Right lobe of liver (tissue), 4 donors: ENCODE measurements at regions not wholly inside any gene's neighbourhood (a gene's known extent, or its start where the extent isn't known, plus 50 kb on each side); places are given as distances from the start of the nearest gene placed in this dataset.
"Not testable (repeated sequence)": the region's sequence is repeated elsewhere in the genome, so short reads cannot be mapped to it uniquely, and the experiment has no call there.

Experiments used
- POLR2A ChIP-seq: fragments of 450-650 bp; IDR thresholded peaks from one replicate; pipeline ENCODE4 v1.6.1; 2017; ENCODE audit warnings: antibody characterized with exemption, mild to moderate bottlenecking
- TF ChIP-seq, protein P1 (sequence below), 4 donors: fragments of 200-600 bp in 3 of 4; fragments of 450-650 bp in 1 of 4; IDR thresholded peaks; one replicate each; pipeline versions ENCODE4 v1.5.1 to v1.8.0; 2016 to 2022; ENCODE audit warnings: antibody characterized with exemption in 4 of 4, mild to moderate bottlenecking in 2 of 4
- donor health status: DM: no; HTN: no; CAD: no.
- donor health status: DM: no; HTN: no; CAD: no.
- donor health status: DM: no; HTN: yes; CAD: no.

DNA sequence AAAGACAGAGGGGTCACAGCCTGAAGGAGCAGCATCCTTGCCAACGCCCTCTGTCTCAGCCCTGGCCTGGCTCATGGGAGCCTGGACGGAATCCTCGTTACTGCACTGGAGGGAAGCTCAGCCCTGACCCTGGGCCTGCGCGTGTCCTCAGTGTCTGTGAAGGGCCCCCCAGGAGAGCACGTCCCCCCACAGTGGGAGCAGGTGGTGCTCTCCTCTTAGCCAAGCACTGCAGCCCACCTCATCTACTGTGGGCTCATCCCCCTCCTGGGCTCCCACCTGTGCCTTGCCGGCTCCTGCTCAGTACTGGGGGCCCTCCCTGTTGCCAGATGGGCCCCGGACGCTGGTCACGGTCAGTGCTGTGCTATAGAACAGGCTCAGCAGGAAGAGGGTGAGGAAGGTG is 177.7 kb downstream of the TMEM121 start:
- not testable (repeated sequence) for TF ChIP-seq POLR2A
- TF ChIP-seq, protein P1, sequence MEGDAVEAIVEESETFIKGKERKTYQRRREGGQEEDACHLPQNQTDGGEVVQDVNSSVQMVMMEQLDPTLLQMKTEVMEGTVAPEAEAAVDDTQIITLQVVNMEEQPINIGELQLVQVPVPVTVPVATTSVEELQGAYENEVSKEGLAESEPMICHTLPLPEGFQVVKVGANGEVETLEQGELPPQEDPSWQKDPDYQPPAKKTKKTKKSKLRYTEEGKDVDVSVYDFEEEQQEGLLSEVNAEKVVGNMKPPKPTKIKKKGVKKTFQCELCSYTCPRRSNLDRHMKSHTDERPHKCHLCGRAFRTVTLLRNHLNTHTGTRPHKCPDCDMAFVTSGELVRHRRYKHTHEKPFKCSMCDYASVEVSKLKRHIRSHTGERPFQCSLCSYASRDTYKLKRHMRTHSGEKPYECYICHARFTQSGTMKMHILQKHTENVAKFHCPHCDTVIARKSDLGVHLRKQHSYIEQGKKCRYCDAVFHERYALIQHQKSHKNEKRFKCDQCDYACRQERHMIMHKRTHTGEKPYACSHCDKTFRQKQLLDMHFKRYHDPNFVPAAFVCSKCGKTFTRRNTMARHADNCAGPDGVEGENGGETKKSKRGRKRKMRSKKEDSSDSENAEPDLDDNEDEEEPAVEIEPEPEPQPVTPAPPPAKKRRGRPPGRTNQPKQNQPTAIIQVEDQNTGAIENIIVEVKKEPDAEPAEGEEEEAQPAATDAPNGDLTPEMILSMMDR (IDR thresholded peaks at IDR 0.05), result not testable (repeated sequence)
